Body of pancreas (tissue), 4 donors: ENCODE measurements at regions not wholly inside any gene's neighbourhood (a gene's known extent, or its start where the extent isn't known, plus 50 kb on each side); places are given as distances from the start of the nearest gene placed in this dataset.

Experiments
- POLR2A ChIP-seq, 3 donors: fragments of 450-650 bp; IDR thresholded peaks; one replicate each; pipeline ENCODE4 v1.6.1; 2016; ENCODE audit warnings: antibody characterized with exemption in 3 of 3, mild to moderate bottlenecking in 2 of 3
- TF ChIP-seq, protein P1 (sequence below), 7 experiments: fragments of 450-650 bp in 4 of 7; fragments of 200-600 bp in 3 of 7; sonication (generic) in 3 of 7; IDR thresholded peaks; one replicate each; pipeline ENCODE4 v1.5.1; 2016 to 2019; ENCODE audit warnings: antibody characterized with exemption in 7 of 7

DNA sequence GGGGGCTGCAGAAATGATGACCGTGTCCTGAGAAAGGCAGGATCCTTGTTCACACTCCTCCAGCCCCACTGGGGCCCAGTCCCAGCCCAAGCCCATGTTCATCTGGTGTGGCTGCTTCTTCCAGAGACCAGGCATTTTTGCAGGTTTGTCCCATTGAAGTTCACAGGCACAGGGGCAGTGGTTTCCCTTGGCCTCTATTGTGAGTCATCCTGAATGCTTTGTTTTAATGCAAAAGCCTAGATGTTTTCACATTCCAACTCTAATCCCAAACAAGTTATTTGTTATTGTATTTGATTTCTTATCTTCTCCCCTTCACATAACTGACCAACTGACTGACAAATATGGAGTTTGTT, 426.4 kb upstream of the ID2 start:
- TF ChIP-seq, protein P1, sequence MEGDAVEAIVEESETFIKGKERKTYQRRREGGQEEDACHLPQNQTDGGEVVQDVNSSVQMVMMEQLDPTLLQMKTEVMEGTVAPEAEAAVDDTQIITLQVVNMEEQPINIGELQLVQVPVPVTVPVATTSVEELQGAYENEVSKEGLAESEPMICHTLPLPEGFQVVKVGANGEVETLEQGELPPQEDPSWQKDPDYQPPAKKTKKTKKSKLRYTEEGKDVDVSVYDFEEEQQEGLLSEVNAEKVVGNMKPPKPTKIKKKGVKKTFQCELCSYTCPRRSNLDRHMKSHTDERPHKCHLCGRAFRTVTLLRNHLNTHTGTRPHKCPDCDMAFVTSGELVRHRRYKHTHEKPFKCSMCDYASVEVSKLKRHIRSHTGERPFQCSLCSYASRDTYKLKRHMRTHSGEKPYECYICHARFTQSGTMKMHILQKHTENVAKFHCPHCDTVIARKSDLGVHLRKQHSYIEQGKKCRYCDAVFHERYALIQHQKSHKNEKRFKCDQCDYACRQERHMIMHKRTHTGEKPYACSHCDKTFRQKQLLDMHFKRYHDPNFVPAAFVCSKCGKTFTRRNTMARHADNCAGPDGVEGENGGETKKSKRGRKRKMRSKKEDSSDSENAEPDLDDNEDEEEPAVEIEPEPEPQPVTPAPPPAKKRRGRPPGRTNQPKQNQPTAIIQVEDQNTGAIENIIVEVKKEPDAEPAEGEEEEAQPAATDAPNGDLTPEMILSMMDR (IDR thresholded peaks at IDR 0.05), result no peak
- no peak for TF ChIP-seq POLR2A (IDR thresholded peaks at IDR 0.05)
